ENCODE measurements at regions not wholly inside any gene's neighbourhood (a gene's known extent, or its start where the extent isn't known, plus 50 kb on each side); places are given as distances from the start of the nearest gene placed in this dataset.

- TF ChIP-seq CTCF (IDR thresholded peaks at IDR 0.05) (no peak), POLR2A (IDR thresholded peaks at IDR 0.05) (no peak)
These were observed 150.1 kb upstream of the SOX5 start for GRCh38 chr12:24099576-24099975.
